Fibroblast of the aortic adventitia (primary cell): ENCODE measurements at regions not wholly inside any gene's neighbourhood (a gene's known extent, or its start where the extent isn't known, plus 50 kb on each side); places are given as distances from the start of the nearest gene placed in this dataset.

Experiments
- DNase-seq: peaks from one replicate; pipeline ENCODE4 v3.0.0-alpha.2; 2010; ENCODE audit warnings: low read depth
- H3K4me3 ChIP-seq: 2 replicates; pipeline ENCODE4 v1.5.1; 2011; ENCODE audit warnings: low read depth, mild to moderate bottlenecking, control low read depth, low read length, moderate library complexity
- CTCF ChIP-seq: IDR thresholded peaks from 2 replicates; pipeline ENCODE4 v1.5.1; 2011; ENCODE audit warnings: mild to moderate bottlenecking, low read length, control low read depth, inconsistent platforms; ENCODE audit not compliant: insufficient read depth

- H3K4me3 ChIP-seq: no peak overlapping the region
- no peak for TF ChIP-seq CTCF
- DNase-seq: no peak
These were observed 77.8 kb upstream of the BTG1 start for GRCh38 chr12:92223481-92223880.

DNA sequence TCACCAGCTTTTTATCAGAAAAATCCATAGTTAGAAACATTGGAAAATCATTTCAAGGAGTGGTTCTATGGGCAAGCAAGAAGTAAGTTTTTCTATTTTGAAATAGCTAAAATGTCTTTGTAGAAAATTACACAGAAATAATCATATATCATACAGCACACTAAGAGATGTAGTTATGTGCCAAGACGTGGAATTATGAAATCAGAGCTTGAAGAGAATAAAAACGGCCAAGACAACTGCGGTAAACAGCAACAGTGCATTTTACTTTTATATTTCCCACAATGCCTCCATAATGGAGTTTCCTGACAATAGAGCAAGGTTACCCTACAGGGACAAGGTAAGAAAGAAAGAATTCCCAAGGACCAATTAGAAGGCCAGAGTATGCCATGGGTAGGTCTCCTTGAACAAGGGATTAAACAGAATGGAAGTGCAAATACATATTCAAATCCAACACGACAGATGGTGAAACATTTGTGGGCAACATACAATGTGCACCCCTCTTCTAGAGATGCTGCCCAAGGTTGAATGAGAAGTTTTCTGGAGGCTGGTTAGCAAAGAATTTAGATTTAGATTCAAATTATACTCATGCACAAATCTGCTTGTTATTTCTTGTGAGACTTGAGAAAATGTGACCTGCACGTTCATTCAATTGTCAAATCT, 76.1 kb upstream of the BTG1 start:
- H3K4me3 ChIP-seq: no peak overlapping the region
- DNase-seq: no peak
- no peak for TF ChIP-seq CTCF

- no peak for DNase-seq
- no peak for TF ChIP-seq CTCF
- H3K4me3 ChIP-seq: no peak overlapping the region
These were observed 72.9 kb upstream of the BTG1 start for GRCh38 chr12:92218394-92219077.

GRCh38 chr12:92216092-92216491, 70.4 kb upstream of the BTG1 start:
- DNase-seq: no peak
- no peak for TF ChIP-seq CTCF
- H3K4me3 ChIP-seq: no peak overlapping the region

DNA sequence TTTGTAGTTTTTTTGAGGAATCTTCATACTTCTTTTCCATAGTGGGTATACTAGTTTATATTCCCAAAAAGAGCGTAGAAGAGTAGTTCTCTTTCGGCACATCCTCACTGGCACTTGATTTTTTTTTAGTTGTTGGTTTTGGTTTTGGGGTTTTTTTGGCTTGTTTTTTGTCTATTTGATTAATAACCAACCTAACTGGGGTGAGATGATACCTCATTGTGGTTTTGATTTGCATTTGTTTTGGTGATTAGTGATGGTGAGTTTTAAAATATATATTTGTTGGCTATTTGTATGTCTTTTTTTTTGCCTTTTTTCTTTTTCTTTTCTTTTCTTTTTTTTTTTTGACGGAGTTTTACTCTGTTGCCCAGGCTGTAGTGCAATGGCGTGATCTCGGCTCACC, 69.7 kb upstream of the BTG1 start:
- no peak overlapping the region for H3K4me3 ChIP-seq
- DNase-seq: no peak
- no peak for TF ChIP-seq CTCF

GRCh38 chr12:92213166-92213565, 67.5 kb upstream of the BTG1 start:
- no peak for TF ChIP-seq CTCF
- H3K4me3 ChIP-seq: no peak overlapping the region
- DNase-seq: no peak
